HK-2 (cell line): ENCODE measurements at regions not wholly inside any gene's neighbourhood (a gene's known extent, or its start where the extent isn't known, plus 50 kb on each side); places are given as distances from the start of the nearest gene placed in this dataset.
"Not testable (repeated sequence)": the region's sequence is repeated elsewhere in the genome, so short reads cannot be mapped to it uniquely, and the experiment has no call there.

Experiments
- DNase-seq: peaks from one replicate; pipeline ENCODE4 v3.0.0-alpha.2; 2018; ENCODE audit not compliant: unreplicated experiment

GRCh38 chr11:134728186-134728585, 316.1 kb upstream of the B3GAT1 start:
- DNase-seq: no peak

GRCh38 chr11:134727636-134728035, 315.6 kb upstream of the B3GAT1 start:
- no peak for DNase-seq

- no peak for DNase-seq
These were observed 315.2 kb upstream of the B3GAT1 start for GRCh38 chr11:134727204-134727603.

GRCh38 chr11:134725716-134726639, 313.9 kb upstream of the B3GAT1 start:
- no peak for DNase-seq

- no peak for DNase-seq
These were observed 313.2 kb upstream of the B3GAT1 start for GRCh38 chr11:134725211-134725610.

- DNase-seq: no peak
These were observed 312.7 kb upstream of the B3GAT1 start for GRCh38 chr11:134724779-134725140.

- no peak for DNase-seq
These were observed 312.2 kb upstream of the B3GAT1 start for GRCh38 chr11:134724106-134724778.

GRCh38 chr11:134720691-134721070, 308.6 kb upstream of the B3GAT1 start:
- DNase-seq: not testable (repeated sequence)

- DNase-seq: not testable (repeated sequence)
These were observed 308.1 kb upstream of the B3GAT1 start for GRCh38 chr11:134719940-134720690.

- no peak for DNase-seq
These were observed 307.4 kb upstream of the B3GAT1 start for GRCh38 chr11:134719397-134719796.

- no peak for DNase-seq
These were observed 304.5 kb upstream of the B3GAT1 start for GRCh38 chr11:134716582-134716981.

- no peak for DNase-seq
These were observed 302.1 kb upstream of the B3GAT1 start for GRCh38 chr11:134714021-134714656.

- no peak for DNase-seq
These were observed 300.4 kb upstream of the B3GAT1 start for GRCh38 chr11:134712228-134713145.

GRCh38 chr11:134711588-134711987, 299.5 kb upstream of the B3GAT1 start:
- DNase-seq: no peak

- no peak for DNase-seq
These were observed 298.9 kb upstream of the B3GAT1 start for GRCh38 chr11:134710861-134711407.

GRCh38 chr11:134705858-134706257, 293.8 kb upstream of the B3GAT1 start:
- no peak for DNase-seq

- DNase-seq: no peak
These were observed 290.8 kb upstream of the B3GAT1 start for GRCh38 chr11:134702827-134703226.

- DNase-seq: no peak
These were observed 289.6 kb upstream of the B3GAT1 start for GRCh38 chr11:134701564-134702165.

GRCh38 chr11:134700101-134700640, 288.1 kb upstream of the B3GAT1 start:
- no peak for DNase-seq

- DNase-seq: no peak
These were observed 284.4 kb upstream of the B3GAT1 start for GRCh38 chr11:134696455-134696854.
